ENCODE measurements at regions not wholly inside any gene's neighbourhood (a gene's known extent, or its start where the extent isn't known, plus 50 kb on each side); places are given as distances from the start of the nearest gene placed in this dataset.

DNA sequence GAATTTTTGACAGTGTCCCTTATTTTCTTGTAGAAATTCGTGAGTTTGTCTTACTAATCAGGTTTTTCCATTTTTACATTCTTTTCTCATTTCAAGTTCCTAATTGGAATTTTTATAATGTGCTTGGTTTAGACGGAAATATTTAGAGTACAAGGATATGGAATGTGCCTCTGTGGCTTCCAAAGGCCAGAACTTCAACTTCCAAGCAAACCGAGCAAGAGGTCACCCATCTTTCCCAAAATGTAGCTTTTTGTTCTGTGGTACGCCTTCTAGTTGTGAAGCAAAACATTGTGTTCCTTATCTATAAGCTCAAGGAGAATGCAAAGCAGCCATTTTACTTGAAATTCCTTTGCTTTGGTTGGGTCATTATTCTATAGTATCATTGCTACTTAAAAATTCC lies 212.8 kb upstream of the PACRGL start:
- no peaks in the 10 kb centered on the region for H3K4me1 ChIP-seq (replicated peaks in 1 of 2; ENCODE audit: control insufficient read depth in 2 of 2, insufficient read depth in 2 of 2, low read length in 2 of 2)
- peaks cover 3% of the 10 kb centered on the region; the same call in 1 of the 3 replicates for H3K36me3 ChIP-seq (ENCODE audit: control insufficient read depth, insufficient read depth, low read length)
- ChIA-PET POLR2A (no interaction called here), CTCF (ENCODE audit: low intra/inter-chr PET ratio) (no interaction called here)
- intact Hi-C loops (cut with micrococcal nuclease) (no loop called here), in situ Hi-C loops (cut with MboI) (no loop called here)
- DNase-seq (ENCODE audit: extremely low read depth in 1 of 4, low spot score in 3 of 4), result no peak
- H3K9ac ChIP-seq (ENCODE audit: insufficient read depth in 1 of 2, low read depth in 2 of 2, low read length in 2 of 2), result no peak overlapping the region
- H3K4me2 ChIP-seq (ENCODE audit: insufficient read depth, low read length), result no peak overlapping the region
- H4K20me1 ChIP-seq (replicated peaks; ENCODE audit: control insufficient read depth, insufficient read depth, low read length), result no peaks in the 10 kb centered on the region
- no peaks in the 10 kb centered on the region for H3K27me3 ChIP-seq (ENCODE audit: control insufficient read depth in 2 of 2, insufficient read depth in 2 of 2, low read length in 2 of 2)
- H3K79me2 ChIP-seq (ENCODE audit: control insufficient read depth, insufficient read depth, low read length), result peaks cover 11% of the 10 kb centered on the region
- WGBS (ENCODE audit: insufficient coverage, low coverage, missing lambda C conversion rate), result 18% methylated on average over 4 of the region's 4 CpGs
- H3K4me3 ChIP-seq, result no peak overlapping the region
- no peaks in the 10 kb centered on the region for H3K9me3 ChIP-seq (replicated peaks; ENCODE audit: control insufficient read depth, insufficient read depth, low read depth, low read length)
- FAIRE-seq, result no peak
- H2AFZ ChIP-seq (ENCODE audit: low read depth, low read length), result no peak overlapping the region
- no TSS peak for BruUV-seq (replicated peaks)
- no peak overlapping the region for H3K27ac ChIP-seq (ENCODE audit: extremely low read depth, low read depth, low read length)
- no peak for ATAC-seq
- H3K9me1 ChIP-seq (ENCODE audit: control insufficient read depth, insufficient read depth, low read length), result no peaks in the 10 kb centered on the region
- TF ChIP-seq SAFB (IDR thresholded peaks at IDR 0.05; ENCODE audit: borderline replicate concordance, low read depth, low read length) (no peak), TRIM28 (IDR thresholded peaks at IDR 0.05) (no peak), MAZ (CRISPR knock-in tag; conservative IDR thresholded peaks at IDR 0.05 in 1 of 2, IDR thresholded peaks at IDR 0.05 in 1 of 2) (no peak), CBX3 (IDR thresholded peaks at IDR 0.05; ENCODE audit: borderline replicate concordance in 1 of 2, low read length in 2 of 2) (no peak), ZNF384 (IDR thresholded peaks at IDR 0.05; ENCODE audit: low read depth, low read length) (no peak), ZNF263 (CRISPR knock-in tag; IDR thresholded peaks at IDR 0.05; ENCODE audit: borderline replicate concordance) (no peak), MGA (IDR thresholded peaks at IDR 0.05) (no peak), STAT6 (CRISPR knock-in tag; IDR thresholded peaks at IDR 0.05) (no peak)
